Ectodermal cell (in vitro differentiated cells): ENCODE measurements at regions not wholly inside any gene's neighbourhood (a gene's known extent, or its start where the extent isn't known, plus 50 kb on each side); places are given as distances from the start of the nearest gene placed in this dataset.

Experiments
- H3K27ac ChIP-seq: 2 replicates; pipeline ENCODE4 v1.7.0; 2013; ENCODE audit warnings: mild to moderate bottlenecking, low read depth, low read length; ENCODE audit not compliant: insufficient read depth, poor library complexity, severe bottlenecking
- H3K27me3 ChIP-seq: 2 replicates; pipeline ENCODE4 v1.7.0; 2013; ENCODE audit warnings: mild to moderate bottlenecking, low read length; ENCODE audit not compliant: insufficient read depth, control insufficient read depth, poor library complexity, severe bottlenecking
- H3K36me3 ChIP-seq: one replicate; pipeline ENCODE4 v1.7.0; 2013; ENCODE audit warnings: low read length; ENCODE audit not compliant: control insufficient read depth, insufficient read depth
- H3K4me1 ChIP-seq: one replicate; pipeline ENCODE4 v1.7.0; 2013; ENCODE audit warnings: low read length; ENCODE audit not compliant: control insufficient read depth, insufficient read depth
- H3K4me3 ChIP-seq: 2 replicates; pipeline ENCODE4 v1.7.0; 2013; ENCODE audit warnings: low read depth, low read length, control low read depth; ENCODE audit not compliant: insufficient read depth
- H3K9me3 ChIP-seq: 2 replicates; pipeline ENCODE4 v1.7.0; 2013; ENCODE audit warnings: mild to moderate bottlenecking, low read length, moderate library complexity; ENCODE audit not compliant: control insufficient read depth
- WGBS, 2 experiments: methylation state at CpG; one replicate each; pipeline ENCODE4 v1.1.7; 2013; ENCODE audit warnings: missing lambda C conversion rate in 2 of 2; 5-methylcytosine and 5-hydroxymethylcytosine counted together

DNA sequence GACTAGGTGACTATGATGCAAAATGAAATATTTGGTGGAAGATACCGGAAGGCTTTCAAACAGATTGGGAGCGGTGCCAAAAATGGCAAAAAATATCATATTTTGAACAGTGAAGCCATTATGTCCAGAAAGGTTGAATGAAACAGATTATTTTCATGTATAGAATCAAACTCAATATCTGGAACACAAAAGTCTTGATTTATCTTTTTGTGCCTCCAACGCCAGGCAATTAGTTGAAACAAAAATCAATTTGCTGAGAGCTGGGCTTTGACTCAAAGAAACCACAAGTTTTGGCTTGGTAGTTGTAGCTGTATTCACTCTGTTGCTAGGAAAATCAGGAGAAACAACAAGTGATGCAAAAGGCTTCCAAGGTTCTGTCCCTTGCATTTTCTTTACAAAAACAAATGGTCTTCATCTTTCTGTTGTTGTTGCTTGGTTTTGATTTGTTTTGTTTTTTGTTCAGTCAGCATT lies 421.7 kb upstream of the TYRP1 start:
- Histone ChIP-seq H3K36me3 (no peaks in the 10 kb centered on the region), H3K27ac (no peak overlapping the region), H3K4me3 (no peak overlapping the region), H3K27me3 (no peaks in the 10 kb centered on the region), H3K4me1 (no peaks in the 10 kb centered on the region), H3K9me3 (no peaks in the 10 kb centered on the region)
- WGBS, 2 experiments, result 92 to 93% methylated on average over 3 of the region's 3 CpGs

- Histone ChIP-seq H3K4me3 (no peak overlapping the region), H3K27me3 (no peaks in the 10 kb centered on the region), H3K27ac (no peak overlapping the region), H3K36me3 (no peaks in the 10 kb centered on the region), H3K4me1 (no peaks in the 10 kb centered on the region), H3K9me3 (no peaks in the 10 kb centered on the region)
- WGBS, 2 experiments, result 83 to 87% methylated on average over 1 to 2 of the region's 2 CpGs
These were observed 420.6 kb upstream of the TYRP1 start for GRCh38 chr9:12272471-12273120.

- H3K4me1 ChIP-seq, result no peaks in the 10 kb centered on the region
- 50 to 78% methylated on average over 1 to 2 of the region's 2 CpGs for WGBS, 2 experiments
- no peaks in the 10 kb centered on the region for H3K36me3 ChIP-seq
- H3K4me3 ChIP-seq, result no peak overlapping the region
- no peak overlapping the region for H3K27ac ChIP-seq
- no peaks in the 10 kb centered on the region for H3K9me3 ChIP-seq
- H3K27me3 ChIP-seq, result no peaks in the 10 kb centered on the region
These were observed 418.6 kb upstream of the TYRP1 start for GRCh38 chr9:12274577-12274976.

DNA sequence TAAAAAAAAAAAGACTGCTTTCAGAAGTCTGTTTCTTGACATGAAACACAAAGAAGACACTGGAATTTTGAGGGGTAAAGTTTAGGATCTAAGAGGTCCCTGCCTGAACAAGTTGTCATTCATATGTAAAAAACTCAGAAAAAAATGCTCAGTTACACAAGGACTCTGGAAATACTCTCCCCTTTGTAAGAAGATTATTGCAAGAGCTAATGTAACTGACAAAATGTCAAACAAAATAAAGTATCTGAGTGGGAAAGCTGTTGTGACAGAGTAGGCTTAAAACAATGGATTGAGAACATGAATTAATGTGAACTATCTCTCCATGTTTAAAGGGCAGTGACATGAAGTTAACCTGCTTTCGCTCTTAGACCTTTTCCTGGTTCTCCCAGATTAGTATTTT lies 416.7 kb upstream of the TYRP1 start:
- Histone ChIP-seq H3K4me1 (no peaks in the 10 kb centered on the region), H3K4me3 (no peak overlapping the region), H3K36me3 (no peaks in the 10 kb centered on the region), H3K9me3 (no peaks in the 10 kb centered on the region), H3K27ac (no peak overlapping the region), H3K27me3 (no peaks in the 10 kb centered on the region)
- 100% methylated on average over 1 of the region's 1 CpG; no CpG with 5 or more reads in 1 of the 2 experiments for WGBS, 2 experiments

GRCh38 chr9:12289711-12290110 lies 403.5 kb upstream of the TYRP1 start:
- Histone ChIP-seq H3K9me3 (no peaks in the 10 kb centered on the region), H3K4me1 (no peaks in the 10 kb centered on the region), H3K27me3 (no peaks in the 10 kb centered on the region), H3K36me3 (no peaks in the 10 kb centered on the region), H3K27ac (no peak overlapping the region), H3K4me3 (no peak overlapping the region)

DNA sequence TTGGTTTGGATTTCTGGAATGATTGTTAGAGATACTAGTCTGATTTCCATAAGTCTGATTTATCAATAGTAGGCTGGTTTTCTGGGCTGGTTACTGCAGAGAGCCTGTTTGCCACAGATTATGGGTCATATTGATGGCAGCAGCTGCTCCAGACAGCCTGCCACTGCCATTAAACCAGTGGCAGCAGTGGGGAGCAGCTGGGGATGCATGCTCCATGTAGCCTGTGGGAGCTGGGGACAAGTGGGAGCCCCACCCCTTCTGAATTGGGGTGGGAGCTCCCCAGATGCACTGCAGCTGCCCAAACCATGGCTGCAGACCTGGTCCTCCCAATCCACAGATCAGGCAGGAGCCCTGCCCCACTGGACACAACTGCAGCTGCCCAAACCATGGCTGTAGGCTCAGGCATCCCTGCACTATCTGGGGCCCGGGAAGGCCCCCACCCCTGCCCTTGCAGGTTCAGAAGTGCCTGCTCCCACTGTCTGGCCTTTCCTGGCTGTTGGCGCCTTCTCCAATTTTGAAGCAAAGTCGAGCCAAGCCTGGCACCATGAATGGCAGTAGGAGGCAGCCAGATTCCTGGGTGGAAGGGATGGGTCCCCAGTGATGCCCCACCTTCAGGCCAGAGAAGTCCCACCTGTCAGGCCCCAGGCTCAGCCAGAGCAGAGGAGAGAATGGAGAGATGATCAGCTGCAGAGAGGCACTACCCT lies 402.9 kb upstream of the TYRP1 start:
- H3K27ac ChIP-seq, result no peak overlapping the region
- no peaks in the 10 kb centered on the region for H3K9me3 ChIP-seq
- WGBS, 2 experiments, result 91 to 93% methylated on average over 3 of the region's 3 CpGs
- H3K27me3 ChIP-seq, result no peaks in the 10 kb centered on the region
- H3K4me1 ChIP-seq, result no peaks in the 10 kb centered on the region
- H3K4me3 ChIP-seq, result no peak overlapping the region
- H3K36me3 ChIP-seq, result no peaks in the 10 kb centered on the region

DNA sequence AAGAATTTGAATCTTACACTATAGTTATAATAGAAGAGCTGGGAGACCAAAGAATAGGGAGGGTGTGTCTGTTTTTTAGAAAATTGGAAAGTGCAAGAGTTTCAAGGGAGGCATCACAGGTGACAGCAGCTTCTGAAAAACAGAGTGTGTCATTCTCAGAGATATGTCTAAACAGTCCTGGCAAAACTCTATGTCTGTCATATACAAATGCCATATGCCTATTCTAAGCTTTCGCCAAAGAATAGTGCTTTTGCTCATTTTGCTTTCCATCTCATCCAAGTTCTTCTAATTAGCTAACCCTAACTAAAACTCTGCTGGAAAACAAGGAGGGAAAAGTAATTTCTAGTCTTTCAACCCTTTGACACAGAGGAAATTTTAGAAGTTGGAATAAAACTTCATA lies 388.0 kb upstream of the TYRP1 start:
- WGBS, 2 experiments, result 89 to 92% methylated on average over 1 of the region's 1 CpG
- Histone ChIP-seq H3K4me1 (no peaks in the 10 kb centered on the region), H3K4me3 (no peak overlapping the region), H3K27ac (no peak overlapping the region), H3K27me3 (no peaks in the 10 kb centered on the region), H3K36me3 (no peaks in the 10 kb centered on the region), H3K9me3 (no peaks in the 10 kb centered on the region)

GRCh38 chr9:12314589-12314988 lies 378.6 kb upstream of the TYRP1 start:
- Histone ChIP-seq H3K4me3 (no peak overlapping the region), H3K4me1 (no peaks in the 10 kb centered on the region), H3K36me3 (no peaks in the 10 kb centered on the region), H3K27me3 (no peaks in the 10 kb centered on the region), H3K27ac (no peak overlapping the region), H3K9me3 (no peaks in the 10 kb centered on the region)
- 89 to 93% methylated on average over 4 of the region's 4 CpGs for whole genome bisulfite sequencing, 2 experiments

DNA sequence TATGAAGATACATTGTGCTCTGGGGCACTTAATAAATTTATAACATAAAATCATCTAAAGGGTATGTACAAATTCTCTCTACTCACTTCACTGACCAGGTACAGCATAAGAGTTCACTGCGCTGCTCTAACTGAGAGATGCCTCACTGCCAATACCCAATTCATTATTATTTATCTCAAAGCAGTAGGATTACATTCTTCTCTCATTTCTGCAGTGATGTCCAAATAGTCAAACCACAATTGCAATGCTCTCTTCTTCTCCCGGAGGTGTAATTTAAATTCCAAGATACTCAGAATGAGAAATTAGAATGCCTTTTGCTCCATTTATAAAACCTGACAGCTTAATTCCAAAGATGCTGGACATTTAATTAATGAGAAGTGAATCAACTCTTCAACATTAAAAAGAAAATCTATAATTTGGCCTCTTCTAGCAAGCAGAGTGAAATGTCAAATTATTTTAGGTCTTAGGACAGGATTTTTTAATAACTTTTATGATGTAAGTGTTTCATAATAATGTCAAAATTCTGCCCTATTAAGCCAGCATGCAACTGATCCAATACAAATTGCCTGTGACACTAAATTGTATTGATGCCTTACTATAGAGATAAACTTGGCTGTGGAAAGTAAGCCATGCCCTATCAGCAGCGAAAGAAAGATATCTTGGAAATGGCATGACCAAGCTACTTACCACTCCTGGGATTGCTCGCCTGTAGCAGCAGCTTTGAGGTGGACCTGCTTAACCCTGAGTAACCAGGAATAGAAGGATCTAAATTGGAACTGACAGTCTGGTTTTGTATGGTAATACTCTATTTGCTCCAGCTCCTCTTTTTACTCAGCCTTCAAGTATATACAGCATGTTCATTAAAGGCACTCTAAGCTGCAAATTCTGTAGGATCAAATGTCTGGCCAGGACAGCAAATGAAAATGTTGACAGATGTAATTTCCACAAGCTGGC lies 374.2 kb upstream of the TYRP1 start:
- Histone ChIP-seq H3K27me3 (no peaks in the 10 kb centered on the region), H3K27ac (no peak overlapping the region), H3K36me3 (no peaks in the 10 kb centered on the region), H3K4me1 (no peaks in the 10 kb centered on the region), H3K9me3 (no peaks in the 10 kb centered on the region), H3K4me3 (no peak overlapping the region)
- 95 to 98% methylated on average over 4 of the region's 4 CpGs for WGBS, 2 experiments

- no peaks in the 10 kb centered on the region for H3K27me3 ChIP-seq
- H3K4me1 ChIP-seq, result no peaks in the 10 kb centered on the region
- no peaks in the 10 kb centered on the region for H3K9me3 ChIP-seq
- 79 to 84% methylated on average over 5 of the region's 5 CpGs for WGBS, 2 experiments
- no peak overlapping the region for H3K27ac ChIP-seq
- no peaks in the 10 kb centered on the region for H3K36me3 ChIP-seq
- H3K4me3 ChIP-seq, result no peak overlapping the region
These were observed 363.6 kb upstream of the TYRP1 start for GRCh38 chr9:12329623-12329985.
